H9 (cell line): ENCODE measurements at regions not wholly inside any gene's neighbourhood (a gene's known extent, or its start where the extent isn't known, plus 50 kb on each side); places are given as distances from the start of the nearest gene placed in this dataset.

Experiments used
- DNase-seq: peaks from one replicate; pipeline ENCODE4 v3.0.0-alpha.2; 2017
- H2AFZ ChIP-seq: one replicate; pipeline ENCODE4 v1.6.1; 2013; ENCODE audit warnings: mild to moderate bottlenecking, low read length, control low read depth, moderate library complexity
- H2AK5ac ChIP-seq: 2 replicates; pipeline ENCODE4 v1.6.1; 2013; ENCODE audit warnings: low read length, control low read depth, mixed read lengths; ENCODE audit not compliant: insufficient read length
- H2BK120ac ChIP-seq: one replicate; pipeline ENCODE4 v1.6.1; 2013; ENCODE audit warnings: low read depth, mild to moderate bottlenecking, low read length, control low read depth, inconsistent platforms; ENCODE audit not compliant: poor library complexity, severe bottlenecking
- H2BK12ac ChIP-seq: 2 replicates; pipeline ENCODE4 v1.6.1; 2013; ENCODE audit warnings: low read length, control low read depth, mixed read lengths, low read depth; ENCODE audit not compliant: insufficient read length
- H2BK15ac ChIP-seq: 2 replicates; pipeline ENCODE4 v1.6.1; 2013; ENCODE audit warnings: low read depth, low read length, control low read depth
- H2BK20ac ChIP-seq: one replicate; pipeline ENCODE4 v1.6.1; 2013; ENCODE audit warnings: low read depth, mild to moderate bottlenecking, low read length, control low read depth, inconsistent platforms; ENCODE audit not compliant: poor library complexity, severe bottlenecking
- H2BK5ac ChIP-seq: 2 replicates; pipeline ENCODE4 v1.6.1; 2013; ENCODE audit warnings: low read length, control low read depth, mixed read lengths; ENCODE audit not compliant: insufficient read length
- H3K14ac ChIP-seq: 2 replicates; pipeline ENCODE4 v1.6.1; 2013; ENCODE audit warnings: low read length, control low read depth; ENCODE audit not compliant: insufficient read depth
- H3K18ac ChIP-seq: 2 replicates; pipeline ENCODE4 v1.6.1; 2013; ENCODE audit warnings: low read depth, mild to moderate bottlenecking, mixed read lengths, low read length, control low read depth; ENCODE audit not compliant: insufficient read length
- H3K23ac ChIP-seq: 2 replicates; pipeline ENCODE4 v1.6.1; 2013; ENCODE audit warnings: low read length, control low read depth, mixed read lengths, low read depth; ENCODE audit not compliant: insufficient read length
- H3K23me2 ChIP-seq: 2 replicates; pipeline ENCODE4 v1.6.1; 2013; ENCODE audit warnings: low read depth, mild to moderate bottlenecking, mixed read lengths, low read length, control low read depth; ENCODE audit not compliant: insufficient read length, poor library complexity, severe bottlenecking
- H3K27ac ChIP-seq: 2 replicates; pipeline ENCODE4 v1.5.1; 2013; ENCODE audit warnings: low read length, control low read depth, mixed read lengths, low read depth; ENCODE audit not compliant: insufficient read length
- H3K27me3 ChIP-seq: 2 replicates; pipeline ENCODE4 v1.6.1; 2013; ENCODE audit warnings: low read length, control low read depth, inconsistent platforms; ENCODE audit not compliant: insufficient read depth
- H3K4ac ChIP-seq: 2 replicates; pipeline ENCODE4 v1.6.1; 2013; ENCODE audit warnings: low read depth, mild to moderate bottlenecking, control low read depth, inconsistent platforms, low read length, moderate library complexity
- H3K4me1 ChIP-seq: 2 replicates; pipeline ENCODE4 v1.6.1; 2013; ENCODE audit warnings: low read length, control low read depth, inconsistent platforms; ENCODE audit not compliant: insufficient read depth
- H3K4me2 ChIP-seq: 2 replicates; pipeline ENCODE4 v1.6.1; 2013; ENCODE audit warnings: low read length, control low read depth, mixed read lengths; ENCODE audit not compliant: insufficient read length, insufficient read depth
- H3K56ac ChIP-seq: 2 replicates; pipeline ENCODE4 v1.6.1; 2013; ENCODE audit warnings: low read depth, mild to moderate bottlenecking, mixed read lengths, low read length, control low read depth; ENCODE audit not compliant: insufficient read length
- H3K79me1 ChIP-seq: 2 replicates; pipeline ENCODE4 v1.6.1; 2013; ENCODE audit warnings: low read depth, mild to moderate bottlenecking, moderate library complexity, low read length, control low read depth, inconsistent platforms; ENCODE audit not compliant: insufficient read depth, poor library complexity, severe bottlenecking
- H3K79me2 ChIP-seq: 2 replicates; pipeline ENCODE4 v1.6.1; 2013; ENCODE audit warnings: low read length, control low read depth, inconsistent platforms; ENCODE audit not compliant: insufficient read depth
- H3K9ac ChIP-seq: 2 replicates; pipeline ENCODE4 v1.6.1; 2013; ENCODE audit warnings: low read length, control low read depth, mixed read lengths; ENCODE audit not compliant: insufficient read length; ENCODE audit errors: extremely low read depth
- H3K9me3 ChIP-seq: one replicate; pipeline ENCODE4 v1.6.1; 2013; ENCODE audit warnings: low read depth, low read length, inconsistent platforms; ENCODE audit not compliant: control insufficient read depth
- H3T11ph ChIP-seq: one replicate; pipeline ENCODE4 v1.6.1; 2013; ENCODE audit warnings: mild to moderate bottlenecking, low read length, control low read depth, inconsistent platforms
- H4K20me1 ChIP-seq: one replicate; pipeline ENCODE4 v1.6.1; 2013; ENCODE audit not compliant: control insufficient read depth, insufficient read length, insufficient read depth
- H4K5ac ChIP-seq: 2 replicates; pipeline ENCODE4 v1.6.1; 2013; ENCODE audit warnings: low read depth, mild to moderate bottlenecking, mixed read lengths, low read length, control low read depth; ENCODE audit not compliant: insufficient read length
- H4K8ac ChIP-seq: replicated peaks from 2 replicates; pipeline ENCODE4 v1.6.1; 2013; ENCODE audit warnings: low read length, control low read depth, mixed read lengths, low read depth; ENCODE audit not compliant: insufficient read length
- H4K91ac ChIP-seq: 2 replicates; pipeline ENCODE4 v1.6.1; 2013; ENCODE audit warnings: low read depth, mild to moderate bottlenecking, moderate library complexity, mixed read lengths, low read length, control low read depth; ENCODE audit not compliant: insufficient read length
- H3K27ac Mint-ChIP-seq, 3 experiments: 2 replicates in 2 of 3; 3 replicates in 1 of 3; pipeline ENCODE4 v1.8.0; 2020 to 2021; ENCODE audit warnings: mixed read lengths in 3 of 3, mild to moderate bottlenecking in 1 of 3, moderate library complexity in 1 of 3
- H3K27me3 Mint-ChIP-seq: 2 replicates; pipeline ENCODE4 v1.8.0; 2021; ENCODE audit warnings: low read depth, mild to moderate bottlenecking, moderate library complexity, mixed read lengths
- H3K36me3 Mint-ChIP-seq, 3 experiments: 2 replicates in 2 of 3; 3 replicates in 1 of 3; pipeline ENCODE4 v1.8.0; 2020 to 2021; ENCODE audit warnings: low read depth in 3 of 3, mixed read lengths in 3 of 3; ENCODE audit not compliant: insufficient read depth in 1 of 3
- H3K4me1 Mint-ChIP-seq, 2 experiments: 2 replicates each; pipeline ENCODE4 v1.8.0; 2020; ENCODE audit warnings: mixed read lengths in 2 of 2
- H3K4me3 Mint-ChIP-seq, 2 experiments: 2 replicates in 1 of 2; 3 replicates in 1 of 2; pipeline ENCODE4 v1.8.0; 2020 to 2021; ENCODE audit warnings: mild to moderate bottlenecking in 2 of 2, mixed read lengths in 2 of 2, moderate library complexity in 1 of 2
- H3K9me3 Mint-ChIP-seq, 2 experiments: 2 replicates in 1 of 2; 3 replicates in 1 of 2; pipeline ENCODE4 v1.8.0; 2020; ENCODE audit warnings: mild to moderate bottlenecking in 2 of 2, mixed read lengths in 2 of 2, moderate library complexity in 1 of 2
- CTCF ChIP-seq: fragments of 200-600 bp; sonication (generic); conservative IDR thresholded peaks from 3 replicates; pipeline ENCODE4 v1.8.0; 2021; ENCODE audit warnings: antibody characterized with exemption, mild to moderate bottlenecking
- WGBS: extraction: QIAGEN DNeasy Blood & Tissue Kit; methylation state at CpG from one replicate; pipeline ENCODE4 v1.1.7; 2013; ENCODE audit warnings: missing lambda C conversion rate, low lambda C conversion rate, mixed read lengths; ENCODE audit not compliant: insufficient read length; ENCODE audit errors: extremely low coverage; 5-methylcytosine and 5-hydroxymethylcytosine counted together

DNA sequence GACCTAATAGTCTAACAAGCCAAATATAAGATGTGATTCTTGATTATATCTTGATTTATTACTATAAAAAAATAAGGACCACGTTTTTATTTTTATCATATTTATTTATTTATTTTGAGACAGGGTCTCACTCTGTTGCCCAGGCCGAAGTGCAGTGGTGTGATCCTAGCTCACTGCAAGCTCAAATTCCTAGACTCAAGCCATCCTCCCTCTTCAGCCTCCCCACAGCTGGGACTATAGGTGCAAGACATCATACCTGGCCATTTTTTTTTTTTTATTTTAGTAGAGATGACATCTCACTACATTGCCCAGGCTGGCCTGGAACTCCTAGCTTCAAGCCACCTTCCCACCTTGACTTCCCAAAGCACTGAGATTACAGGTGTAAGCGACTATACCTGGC lies 61.0 kb upstream of the LARP1 start:
- H3K4me1 ChIP-seq: peaks cover 15% of the 10 kb centered on the region
- no peak for DNase-seq

More for the DNA sequence above, 61.0 kb upstream of the LARP1 start:
- H4K20me1 ChIP-seq: no peaks in the 10 kb centered on the region
- no peaks in the 10 kb centered on the region for H3K27me3 ChIP-seq
- H2BK120ac ChIP-seq: no peak overlapping the region
- TF ChIP-seq CTCF: no peak
- no peaks in the 10 kb centered on the region for H3K27me3 Mint-ChIP-seq
- no peaks in the 10 kb centered on the region for H3K23me2 ChIP-seq
- no peak overlapping the region for H3K4me2 ChIP-seq
- H3T11ph ChIP-seq: no peak overlapping the region
- no peak overlapping the region for H3K4ac ChIP-seq
- H3K18ac ChIP-seq: no peak overlapping the region
- no peak overlapping the region for H3K23ac ChIP-seq
- H3K79me1 ChIP-seq: no peaks in the 10 kb centered on the region
- H2AFZ ChIP-seq: no peak overlapping the region
- H3K36me3 Mint-ChIP-seq: peaks cover 3 to 15% (median 4%) of the 10 kb centered on the region in 3 experiments; a peak in 5 of 7 replicates
- H3K9me3 ChIP-seq: no peaks in the 10 kb centered on the region
- no peak overlapping the region for H2BK15ac ChIP-seq
- no CpG with 5 or more reads among the region's 3 CpGs for WGBS
- no peak overlapping the region for H3K14ac ChIP-seq
- no peak overlapping the region for H3K4me3 Mint-ChIP-seq
- no peak overlapping the region for H4K91ac ChIP-seq
- H2BK12ac ChIP-seq: no peak overlapping the region
- H3K9ac ChIP-seq: no peak overlapping the region
- no peak overlapping the region for H3K27ac ChIP-seq
- no peak overlapping the region for H3K56ac ChIP-seq
- no peak overlapping the region for H3K27ac Mint-ChIP-seq
- H2BK5ac ChIP-seq: no peak overlapping the region
- no peak overlapping the region for H4K8ac ChIP-seq
- H3K79me2 ChIP-seq: no peaks in the 10 kb centered on the region
- H4K5ac ChIP-seq: no peak overlapping the region
- H2AK5ac ChIP-seq: no peak overlapping the region
- peaks cover 4 to 7% of the 10 kb centered on the region in 2 experiments; a peak in 3 of 5 replicates for H3K9me3 Mint-ChIP-seq
- H2BK20ac ChIP-seq: no peak overlapping the region
- H3K4me1 Mint-ChIP-seq: peaks cover 45 to 53% of the 10 kb centered on the region in 2 experiments
